IMR-90 (cell line): ENCODE measurements at regions not wholly inside any gene's neighbourhood (a gene's known extent, or its start where the extent isn't known, plus 50 kb on each side); places are given as distances from the start of the nearest gene placed in this dataset.

ENCODE experiments used
- ATAC-seq: fragments of 200-7000 bp; cut with Tn5 transposase; 2 replicates; pipeline ENCODE4 v1.9.1; 2020; ENCODE audit warnings: low read depth, mild to moderate bottlenecking, moderate library complexity
- BruUV-seq: library from RNA; stranded (reverse); fragments of 400-500 nt; replicated peaks from 2 replicates; lab custom pipeline; 2021; lab: Mats Ljungman, UMichigan
- CTCF ChIA-PET: fragments of 300-600 bp; formaldehyde crosslinking; extraction: SDS; loops from one replicate; lab custom pipeline; 2021; ENCODE audit warnings: antibody characterized with exemption; lab: Yijun Ruan, JAX
- POLR2A ChIA-PET: fragments of 300-600 bp; sonication (Branson Sonifier 250); formaldehyde crosslinking; loops from one replicate; lab custom pipeline; 2022; ENCODE audit warnings: antibody characterized with exemption; ENCODE audit not compliant: unreplicated experiment; lab: Charles Lee
- DNase-seq: peaks from one replicate; pipeline ENCODE4 v3.0.0; 2013
- H2AFZ ChIP-seq: replicated peaks from 2 replicates; pipeline ENCODE3; 2013; ENCODE audit warnings: low read length, mild to moderate bottlenecking; ENCODE audit not compliant: poor library complexity
- H2AK5ac ChIP-seq: 2 replicates; pipeline ENCODE4 v1.6.1; 2013; ENCODE audit warnings: low read depth, low read length, inconsistent platforms
- H2AK9ac ChIP-seq: replicated peaks from 2 replicates; pipeline ENCODE3; 2013; ENCODE audit warnings: mild to moderate bottlenecking, low read depth, low read length, moderate library complexity; ENCODE audit not compliant: poor library complexity
- H2BK120ac ChIP-seq: 2 replicates; pipeline ENCODE4 v1.6.1; 2013; ENCODE audit warnings: low read depth, low read length, inconsistent platforms
- H2BK15ac ChIP-seq: 3 replicates; pipeline ENCODE4 v1.6.1; 2013; ENCODE audit warnings: low read depth, low read length, inconsistent platforms
- H2BK20ac ChIP-seq: 2 replicates; pipeline ENCODE4 v1.6.1; 2013; ENCODE audit warnings: low read depth, mild to moderate bottlenecking, inconsistent platforms, low read length, moderate library complexity
- H2BK5ac ChIP-seq: 2 replicates; pipeline ENCODE4 v1.6.1; 2013; ENCODE audit warnings: mild to moderate bottlenecking, low read depth, low read length, inconsistent platforms; ENCODE audit not compliant: poor library complexity, severe bottlenecking
- H3K14ac ChIP-seq: replicated peaks from 2 replicates; pipeline ENCODE4 v1.6.1; 2013; ENCODE audit warnings: low read depth, low read length, inconsistent platforms
- H3K18ac ChIP-seq: 2 replicates; pipeline ENCODE4 v1.6.1; 2013; ENCODE audit warnings: low read depth, low read length, control low read depth
- H3K23ac ChIP-seq: 2 replicates; pipeline ENCODE4 v1.6.1; 2013; ENCODE audit warnings: low read depth, low read length, inconsistent platforms
- H3K27ac ChIP-seq: 2 replicates; pipeline ENCODE4 v1.5.1; 2013; ENCODE audit warnings: mild to moderate bottlenecking, control low read depth, low read length; ENCODE audit not compliant: insufficient read depth
- H3K27me3 ChIP-seq: 2 replicates; pipeline ENCODE4 v1.6.1; 2013; ENCODE audit warnings: low read length; ENCODE audit not compliant: control insufficient read depth, insufficient read depth
- H3K36me3 ChIP-seq: 2 replicates; pipeline ENCODE4 v1.6.1; 2013; ENCODE audit warnings: low read length, mixed read lengths; ENCODE audit not compliant: control insufficient read depth, insufficient read depth
- H3K4ac ChIP-seq: 2 replicates; pipeline ENCODE4 v1.6.1; 2013; ENCODE audit warnings: low read depth, low read length, inconsistent platforms
- H3K4me1 ChIP-seq: 2 replicates; pipeline ENCODE4 v1.6.1; 2013; ENCODE audit warnings: low read length, mixed read lengths; ENCODE audit not compliant: control insufficient read depth, insufficient read depth
- H3K4me2 ChIP-seq: 2 replicates; pipeline ENCODE4 v1.6.1; 2013; ENCODE audit warnings: low read depth, mild to moderate bottlenecking, control low read depth, low read length, moderate library complexity
- H3K4me3 ChIP-seq: 2 replicates; pipeline ENCODE4 v1.5.1; 2013; ENCODE audit warnings: low read depth, mild to moderate bottlenecking, control low read depth, low read length, moderate library complexity; ENCODE audit not compliant: insufficient read depth
- H3K56ac ChIP-seq: 2 replicates; pipeline ENCODE4 v1.6.1; 2013; ENCODE audit warnings: low read length, inconsistent platforms; ENCODE audit not compliant: insufficient read depth; ENCODE audit errors: extremely low read depth
- H3K79me1 ChIP-seq, 2 experiments: 2 replicates each; pipeline ENCODE4 v1.6.1; 2013; ENCODE audit warnings: low read length in 2 of 2, inconsistent platforms in 1 of 2, low read depth in 1 of 2
- H3K9ac ChIP-seq: 2 replicates; pipeline ENCODE4 v1.6.1; 2013; ENCODE audit warnings: low read depth, low read length, control low read depth
- H3K9me1 ChIP-seq: 2 replicates; pipeline ENCODE4 v1.6.1; 2013; ENCODE audit warnings: low read length, inconsistent platforms; ENCODE audit not compliant: insufficient read depth
- H3K9me3 ChIP-seq: 2 replicates; pipeline ENCODE4 v1.6.1; 2013; ENCODE audit warnings: low read length; ENCODE audit not compliant: control insufficient read depth, insufficient read depth
- H4K20me1 ChIP-seq: 2 replicates; pipeline ENCODE4 v1.6.1; 2013; ENCODE audit warnings: low read length, inconsistent platforms; ENCODE audit not compliant: insufficient read depth
- H4K5ac ChIP-seq: 2 replicates; pipeline ENCODE4 v1.6.1; 2013; ENCODE audit warnings: mild to moderate bottlenecking, low read depth, low read length, control low read depth
- H4K8ac ChIP-seq, 2 experiments: 2 replicates each; pipeline ENCODE4 v1.6.1; 2013; ENCODE audit warnings: low read depth in 2 of 2, low read length in 2 of 2, control low read depth in 1 of 2, inconsistent platforms in 1 of 2
- H4K91ac ChIP-seq: 2 replicates; pipeline ENCODE4 v1.6.1; 2013; ENCODE audit warnings: low read depth, low read length, inconsistent platforms; ENCODE audit not compliant: insufficient read depth
- BHLHE40 ChIP-seq: fragments of 150-350 bp; IDR thresholded peaks from 2 replicates; pipeline ENCODE4 v1.6.1; 2016; ENCODE audit warnings: mild to moderate bottlenecking, low read depth, low read length
- CEBPB ChIP-seq: IDR thresholded peaks from 2 replicates; pipeline ENCODE4 v1.6.1; 2012; ENCODE audit warnings: low read depth, low read length, improper control_type of control experiment
- CHD1 ChIP-seq: IDR thresholded peaks from 2 replicates; pipeline ENCODE4 v1.6.1; 2012; ENCODE audit warnings: low read depth, low read length, improper control_type of control experiment
- MAFK ChIP-seq: IDR thresholded peaks from 2 replicates; pipeline ENCODE4 v1.6.1; 2012; ENCODE audit warnings: low read depth, low read length, improper control_type of control experiment
- MAZ ChIP-seq: IDR thresholded peaks from 2 replicates; pipeline ENCODE4 v1.6.1; 2012; ENCODE audit warnings: low read depth, mild to moderate bottlenecking, low read length, improper control_type of control experiment, moderate library complexity, borderline replicate concordance
- MXI1 ChIP-seq: IDR thresholded peaks from 2 replicates; pipeline ENCODE4 v1.6.1; 2012; ENCODE audit warnings: low read depth, mild to moderate bottlenecking, low read length, moderate library complexity, borderline replicate concordance
- POLR2A ChIP-seq: IDR thresholded peaks from 2 replicates; pipeline ENCODE4 v1.6.1; 2012; ENCODE audit warnings: mild to moderate bottlenecking, low read depth, low read length
- RAD21 ChIP-seq: IDR thresholded peaks from 2 replicates; pipeline ENCODE4 v1.6.1; 2012; ENCODE audit warnings: low read length, improper control_type of control experiment
- RCOR1 ChIP-seq: IDR thresholded peaks from 2 replicates; pipeline ENCODE4 v1.6.1; 2012; ENCODE audit warnings: mild to moderate bottlenecking, low read length, improper control_type of control experiment; ENCODE audit not compliant: insufficient replicate concordance
- WGBS, 2 experiments: methylation state at CpG; one replicate each; pipeline versions ENCODE4 v1.1.5 to v1.1.7; 2013; ENCODE audit warnings: missing lambda C conversion rate in 2 of 2; ENCODE audit not compliant: insufficient read length in 1 of 2; ENCODE audit errors: extremely low coverage in 2 of 2; 5-methylcytosine and 5-hydroxymethylcytosine counted together
- dilution Hi-C: fragments of 300-500 bp; cut with HindIII; formaldehyde crosslinking; loops from one replicate; pipeline ENCODE4 v1.14.3; 2018; ENCODE audit warnings: low sequenced_read_pairs; ENCODE audit not compliant: unreplicated experiment
- in situ Hi-C: fragments of 300-500 bp; cut with MboI; formaldehyde crosslinking; loops from 3 replicates; pipeline ENCODE4 v1.14.3; 2019; ENCODE audit warnings: low sequenced_read_pairs, inconsistent platforms, mixed read lengths
- intact Hi-C: fragments of 100-400 bp; cut with micrococcal nuclease; formaldehyde crosslinking; loops from 2 replicates; pipeline ENCODE4 v1.10.0; 2022
- TF ChIP-seq, protein P1 (sequence below): conservative IDR thresholded peaks from 2 replicates; pipeline ENCODE4 v1.5.1; 2012; ENCODE audit warnings: mild to moderate bottlenecking, low read depth, low read length, improper control_type of control experiment
- TF ChIP-seq, protein P2 (sequence below): fragments of 150-350 bp; IDR thresholded peaks from 2 replicates; pipeline ENCODE4 v1.6.1; 2016; ENCODE audit warnings: low read depth, mild to moderate bottlenecking, low read length, moderate library complexity, borderline replicate concordance

DNA sequence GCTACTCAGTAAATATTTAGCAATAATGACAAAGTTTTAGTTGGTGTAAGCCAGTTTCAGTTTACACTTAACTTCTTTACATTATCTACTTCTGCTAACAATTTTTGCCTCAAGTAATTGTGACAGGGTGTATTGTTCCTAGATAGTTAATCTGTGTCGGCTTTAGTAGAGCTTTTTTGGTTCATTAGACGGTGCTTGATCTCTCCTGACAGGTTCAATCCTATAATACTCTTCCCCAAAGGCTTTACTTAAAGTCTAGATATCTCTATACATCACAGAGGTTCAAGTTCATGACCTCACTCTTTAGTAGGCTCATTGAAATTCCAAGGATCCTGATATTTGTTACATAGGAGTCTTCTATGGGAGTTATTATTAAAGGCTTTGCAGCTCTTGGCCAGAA, 365.6 kb upstream of the DPPA4 start:
- H3K9me1 ChIP-seq, result no peaks in the 10 kb centered on the region
- H2BK20ac ChIP-seq, result no peak overlapping the region
- H2AK5ac ChIP-seq, result no peak overlapping the region
- H3K9ac ChIP-seq, result no peak overlapping the region
- H3K4me2 ChIP-seq, result no peak overlapping the region
- DNase-seq, result no peak
- CTCF ChIA-PET, result no interaction called here
- no peak overlapping the region for H3K18ac ChIP-seq
- H2BK15ac ChIP-seq, result no peak overlapping the region
- ATAC-seq, result no peak
- H3K36me3 ChIP-seq, result no peaks in the 10 kb centered on the region
- no peak overlapping the region for H4K91ac ChIP-seq
- no peak overlapping the region for H4K8ac ChIP-seq
- in situ Hi-C loops (no loop called here), intact Hi-C loops (no loop called here), dilution Hi-C loops (no loop called here)
- H2AFZ ChIP-seq, result no peak overlapping the region
- no peak overlapping the region for H3K56ac ChIP-seq
- POLR2A ChIA-PET, result no interaction called here
- no peak overlapping the region for H3K27ac ChIP-seq
- H3K14ac ChIP-seq, result no peak overlapping the region
- no peak overlapping the region for H2BK5ac ChIP-seq
- peaks cover 2% of the 10 kb centered on the region for H3K4me1 ChIP-seq
- no peaks in the 10 kb centered on the region for H3K79me1 ChIP-seq
- no peaks in the 10 kb centered on the region for H3K27me3 ChIP-seq
- no TSS peak for BruUV-seq
- no peaks in the 10 kb centered on the region for H3K9me3 ChIP-seq
- H4K20me1 ChIP-seq, result no peaks in the 10 kb centered on the region
- H3K4ac ChIP-seq, result no peak overlapping the region
- TF ChIP-seq, protein P1, sequence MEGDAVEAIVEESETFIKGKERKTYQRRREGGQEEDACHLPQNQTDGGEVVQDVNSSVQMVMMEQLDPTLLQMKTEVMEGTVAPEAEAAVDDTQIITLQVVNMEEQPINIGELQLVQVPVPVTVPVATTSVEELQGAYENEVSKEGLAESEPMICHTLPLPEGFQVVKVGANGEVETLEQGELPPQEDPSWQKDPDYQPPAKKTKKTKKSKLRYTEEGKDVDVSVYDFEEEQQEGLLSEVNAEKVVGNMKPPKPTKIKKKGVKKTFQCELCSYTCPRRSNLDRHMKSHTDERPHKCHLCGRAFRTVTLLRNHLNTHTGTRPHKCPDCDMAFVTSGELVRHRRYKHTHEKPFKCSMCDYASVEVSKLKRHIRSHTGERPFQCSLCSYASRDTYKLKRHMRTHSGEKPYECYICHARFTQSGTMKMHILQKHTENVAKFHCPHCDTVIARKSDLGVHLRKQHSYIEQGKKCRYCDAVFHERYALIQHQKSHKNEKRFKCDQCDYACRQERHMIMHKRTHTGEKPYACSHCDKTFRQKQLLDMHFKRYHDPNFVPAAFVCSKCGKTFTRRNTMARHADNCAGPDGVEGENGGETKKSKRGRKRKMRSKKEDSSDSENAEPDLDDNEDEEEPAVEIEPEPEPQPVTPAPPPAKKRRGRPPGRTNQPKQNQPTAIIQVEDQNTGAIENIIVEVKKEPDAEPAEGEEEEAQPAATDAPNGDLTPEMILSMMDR, result no peak
- TF ChIP-seq RAD21 (no peak), MAFK (no peak), CHD1 (no peak), MAZ (no peak), CEBPB (no peak), MXI1 (no peak), POLR2A (no peak), BHLHE40 (no peak), RCOR1 (no peak)
- TF ChIP-seq, protein P2, sequence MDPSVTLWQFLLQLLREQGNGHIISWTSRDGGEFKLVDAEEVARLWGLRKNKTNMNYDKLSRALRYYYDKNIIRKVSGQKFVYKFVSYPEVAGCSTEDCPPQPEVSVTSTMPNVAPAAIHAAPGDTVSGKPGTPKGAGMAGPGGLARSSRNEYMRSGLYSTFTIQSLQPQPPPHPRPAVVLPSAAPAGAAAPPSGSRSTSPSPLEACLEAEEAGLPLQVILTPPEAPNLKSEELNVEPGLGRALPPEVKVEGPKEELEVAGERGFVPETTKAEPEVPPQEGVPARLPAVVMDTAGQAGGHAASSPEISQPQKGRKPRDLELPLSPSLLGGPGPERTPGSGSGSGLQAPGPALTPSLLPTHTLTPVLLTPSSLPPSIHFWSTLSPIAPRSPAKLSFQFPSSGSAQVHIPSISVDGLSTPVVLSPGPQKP, result no peak
- H3K4me3 ChIP-seq, result no peak overlapping the region
- H2AK9ac ChIP-seq, result no peak overlapping the region
- no peak overlapping the region for H3K23ac ChIP-seq
- no peak overlapping the region for H2BK120ac ChIP-seq
- no CpG with 5 or more reads among the region's 2 CpGs for WGBS, 2 experiments
- H4K5ac ChIP-seq, result no peak overlapping the region
